ENCODE measurements at regions not wholly inside any gene's neighbourhood (a gene's known extent, or its start where the extent isn't known, plus 50 kb on each side); places are given as distances from the start of the nearest gene placed in this dataset.

GRCh38 chr5:68647743-68648142, 432.2 kb downstream of the PIK3R1 start:
- no peak overlapping the region for H3K4me3 Mint-ChIP-seq
- no peaks in the 10 kb centered on the region for H3K36me3 Mint-ChIP-seq
- no peak overlapping the region for H3K27ac Mint-ChIP-seq
- H3K9me3 Mint-ChIP-seq (ENCODE audit: low read depth), result no peaks in the 10 kb centered on the region
- H3K27me3 Mint-ChIP-seq, result no peaks in the 10 kb centered on the region
- H3K4me1 Mint-ChIP-seq (ENCODE audit: low read depth), result no peaks in the 10 kb centered on the region

DNA sequence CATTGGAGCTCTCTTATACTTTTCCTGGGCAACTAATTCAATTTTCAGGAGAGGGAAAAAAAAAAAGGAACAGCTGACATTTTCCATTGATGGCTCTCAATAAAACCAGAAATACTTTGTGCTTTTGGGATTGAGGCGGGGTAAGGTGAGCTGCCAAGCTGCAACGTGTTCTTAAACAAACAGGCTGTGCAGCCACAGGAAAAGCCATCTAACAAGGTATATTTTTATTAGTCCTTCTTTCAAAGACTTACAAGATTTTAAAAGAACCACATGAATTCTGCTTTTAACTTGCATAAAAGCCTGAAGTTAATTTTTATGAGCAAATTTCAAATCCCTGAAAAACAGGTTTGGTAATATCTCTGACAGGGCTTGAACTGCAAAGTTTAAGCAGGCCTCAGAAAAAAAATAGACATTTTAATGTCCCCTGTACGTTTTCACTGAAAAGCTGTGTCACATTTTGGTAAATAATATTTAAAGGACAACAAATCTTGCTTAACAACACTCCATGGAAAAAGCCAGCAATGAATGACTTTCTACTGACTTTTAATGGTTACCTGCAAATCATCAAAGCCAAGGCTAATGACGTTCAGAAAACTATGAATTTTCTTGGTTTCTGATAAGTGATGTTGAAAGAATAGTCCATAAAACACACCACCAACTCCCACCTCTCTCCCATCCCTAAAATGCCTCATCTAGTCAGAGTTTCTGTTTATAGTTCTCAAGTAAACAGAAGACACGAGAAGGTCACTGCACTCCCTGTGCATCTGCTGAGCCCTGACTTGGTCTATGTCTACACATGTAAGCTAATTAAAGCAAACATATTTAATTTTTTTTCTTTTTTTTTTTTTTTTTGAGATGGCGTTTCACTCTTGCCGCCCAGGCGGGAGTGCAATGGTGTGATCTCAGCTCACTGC, 433.6 kb downstream of the PIK3R1 start:
- H3K36me3 Mint-ChIP-seq, result no peaks in the 10 kb centered on the region
- no peaks in the 10 kb centered on the region for H3K4me1 Mint-ChIP-seq (ENCODE audit: low read depth)
- no peaks in the 10 kb centered on the region for H3K9me3 Mint-ChIP-seq (ENCODE audit: low read depth)
- no peak overlapping the region for H3K27ac Mint-ChIP-seq
- H3K27me3 Mint-ChIP-seq, result no peaks in the 10 kb centered on the region
- no peak overlapping the region for H3K4me3 Mint-ChIP-seq

- Mint-ChIP-seq H3K4me1 (ENCODE audit: low read depth) (no peaks in the 10 kb centered on the region), H3K27me3 (no peaks in the 10 kb centered on the region), H3K27ac (no peak overlapping the region), H3K9me3 (ENCODE audit: low read depth) (no peaks in the 10 kb centered on the region), H3K36me3 (no peaks in the 10 kb centered on the region), H3K4me3 (no peak overlapping the region)
Observed at GRCh38 chr5:68652534-68652965, 437.0 kb downstream of the PIK3R1 start.

DNA sequence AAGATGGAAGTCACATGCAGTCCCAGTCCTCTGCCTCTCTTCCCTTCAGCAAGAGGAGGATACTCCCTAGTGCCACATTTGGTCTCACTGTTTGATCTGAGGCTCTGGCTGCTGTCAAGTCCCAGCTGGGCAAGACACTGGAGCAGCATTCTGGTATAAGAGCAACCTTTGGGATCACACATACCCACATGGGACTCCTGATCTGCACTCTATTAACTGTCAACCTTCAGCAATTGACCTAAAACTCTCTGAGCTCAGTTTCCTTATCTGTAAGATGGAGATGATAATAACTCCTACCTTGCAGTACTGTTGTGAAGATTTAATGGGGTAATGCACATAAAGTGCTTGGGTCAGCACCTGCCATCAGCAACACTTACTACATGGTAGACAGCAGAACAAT, 437.9 kb downstream of the PIK3R1 start:
- Mint-ChIP-seq H3K27me3 (no peaks in the 10 kb centered on the region), H3K4me3 (no peak overlapping the region), H3K36me3 (no peaks in the 10 kb centered on the region), H3K4me1 (ENCODE audit: low read depth) (no peaks in the 10 kb centered on the region), H3K27ac (no peak overlapping the region), H3K9me3 (ENCODE audit: low read depth) (no peaks in the 10 kb centered on the region)

GRCh38 chr5:68657055-68657961, 436.5 kb upstream of the SLC30A5 start:
- H3K27ac Mint-ChIP-seq, result no peak overlapping the region
- H3K36me3 Mint-ChIP-seq, result no peaks in the 10 kb centered on the region
- no peak overlapping the region for H3K4me3 Mint-ChIP-seq
- no peaks in the 10 kb centered on the region for H3K4me1 Mint-ChIP-seq (ENCODE audit: low read depth)
- no peaks in the 10 kb centered on the region for H3K9me3 Mint-ChIP-seq (ENCODE audit: low read depth)
- peaks cover 2% of the 10 kb centered on the region for H3K27me3 Mint-ChIP-seq

DNA sequence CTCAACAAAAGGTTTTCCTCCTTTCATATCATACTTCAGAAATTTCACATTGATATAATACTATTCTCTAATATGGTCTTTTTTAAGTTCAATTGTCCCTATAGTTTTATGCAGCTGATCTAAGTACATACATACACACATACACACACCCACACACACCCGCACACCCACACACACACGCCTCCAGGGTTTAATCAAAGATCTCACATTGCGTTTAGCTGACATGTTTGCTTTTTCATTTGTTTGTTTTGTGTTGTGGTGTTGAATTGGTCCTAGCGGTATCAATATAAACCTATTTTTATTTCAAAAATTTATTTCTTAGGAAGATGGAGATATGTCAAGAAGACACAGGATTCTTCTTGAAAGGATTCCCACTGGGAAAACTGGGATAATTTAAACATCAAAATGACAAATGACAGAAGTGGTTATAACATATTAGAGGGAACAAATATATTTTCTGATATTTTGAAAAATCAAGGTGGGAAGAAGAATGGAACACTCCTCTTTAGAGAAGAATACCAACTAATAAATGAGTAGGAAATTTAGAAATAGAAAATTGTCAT, 434.9 kb upstream of the SLC30A5 start:
- no peaks in the 10 kb centered on the region for H3K36me3 Mint-ChIP-seq
- H3K9me3 Mint-ChIP-seq (ENCODE audit: low read depth), result no peaks in the 10 kb centered on the region
- no peaks in the 10 kb centered on the region for H3K4me1 Mint-ChIP-seq (ENCODE audit: low read depth)
- H3K27ac Mint-ChIP-seq, result no peak overlapping the region
- no peak overlapping the region for H3K4me3 Mint-ChIP-seq
- peaks cover 2% of the 10 kb centered on the region for H3K27me3 Mint-ChIP-seq

- Mint-ChIP-seq H3K36me3 (no peaks in the 10 kb centered on the region), H3K4me1 (ENCODE audit: low read depth) (no peaks in the 10 kb centered on the region), H3K9me3 (ENCODE audit: low read depth) (no peaks in the 10 kb centered on the region), H3K4me3 (no peak overlapping the region), H3K27ac (no peak overlapping the region), H3K27me3 (peaks cover 2% of the 10 kb centered on the region)
Observed at GRCh38 chr5:68659881-68660280, 433.9 kb upstream of the SLC30A5 start.

- peaks cover 2% of the 10 kb centered on the region for H3K27me3 Mint-ChIP-seq
- no peak overlapping the region for H3K27ac Mint-ChIP-seq
- H3K4me3 Mint-ChIP-seq, result no peak overlapping the region
- H3K4me1 Mint-ChIP-seq (ENCODE audit: low read depth), result no peaks in the 10 kb centered on the region
- no peaks in the 10 kb centered on the region for H3K36me3 Mint-ChIP-seq
- no peaks in the 10 kb centered on the region for H3K9me3 Mint-ChIP-seq (ENCODE audit: low read depth)
Observed at GRCh38 chr5:68661237-68661636, 432.6 kb upstream of the SLC30A5 start.

GRCh38 chr5:68662804-68663307, 431.0 kb upstream of the SLC30A5 start:
- H3K36me3 Mint-ChIP-seq, result no peaks in the 10 kb centered on the region
- H3K4me3 Mint-ChIP-seq, result no peak overlapping the region
- H3K27ac Mint-ChIP-seq, result no peak overlapping the region
- H3K27me3 Mint-ChIP-seq, result peaks cover 2% of the 10 kb centered on the region
- no peaks in the 10 kb centered on the region for H3K4me1 Mint-ChIP-seq (ENCODE audit: low read depth)
- H3K9me3 Mint-ChIP-seq (ENCODE audit: low read depth), result no peaks in the 10 kb centered on the region

DNA sequence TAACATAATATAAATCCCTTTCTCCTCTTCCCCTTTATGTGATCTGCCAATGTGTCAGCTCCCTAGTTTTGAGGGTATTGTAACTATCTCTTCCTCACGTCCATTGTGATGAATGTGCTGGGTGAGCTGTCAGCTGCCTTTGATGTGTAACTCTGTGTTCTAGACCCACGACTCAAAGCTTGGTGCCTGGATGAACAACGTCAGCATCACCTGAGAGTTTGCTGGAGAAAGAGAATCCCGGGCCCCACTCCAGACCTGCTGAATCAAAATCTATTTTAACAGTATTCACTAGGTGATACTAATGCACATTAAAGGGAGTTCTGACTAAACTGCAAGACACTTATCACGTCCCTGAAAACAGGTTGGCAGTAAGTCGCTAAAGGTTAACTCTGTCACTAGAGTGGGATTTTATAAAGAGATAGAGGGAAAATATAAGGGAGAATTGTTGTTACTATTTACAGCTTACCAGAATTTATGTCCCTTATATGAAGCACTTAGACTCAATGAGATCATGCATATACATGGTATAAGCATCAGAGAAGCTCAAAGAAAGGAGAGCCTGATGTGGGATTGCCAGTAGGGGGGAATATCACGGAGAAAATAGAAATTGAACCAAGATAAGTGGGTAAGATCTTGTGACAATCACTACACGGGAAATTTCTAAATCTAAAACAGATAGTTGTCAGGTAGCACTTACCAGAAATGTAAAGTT, 423.8 kb upstream of the SLC30A5 start:
- Mint-ChIP-seq H3K4me3 (no peak overlapping the region), H3K36me3 (no peaks in the 10 kb centered on the region), H3K27ac (no peak overlapping the region), H3K27me3 (no peaks in the 10 kb centered on the region), H3K4me1 (ENCODE audit: low read depth) (no peaks in the 10 kb centered on the region), H3K9me3 (ENCODE audit: low read depth) (no peaks in the 10 kb centered on the region)

- no peaks in the 10 kb centered on the region for H3K9me3 Mint-ChIP-seq (ENCODE audit: low read depth)
Observed at GRCh38 chr5:68673106-68673822, 420.6 kb upstream of the SLC30A5 start.

DNA sequence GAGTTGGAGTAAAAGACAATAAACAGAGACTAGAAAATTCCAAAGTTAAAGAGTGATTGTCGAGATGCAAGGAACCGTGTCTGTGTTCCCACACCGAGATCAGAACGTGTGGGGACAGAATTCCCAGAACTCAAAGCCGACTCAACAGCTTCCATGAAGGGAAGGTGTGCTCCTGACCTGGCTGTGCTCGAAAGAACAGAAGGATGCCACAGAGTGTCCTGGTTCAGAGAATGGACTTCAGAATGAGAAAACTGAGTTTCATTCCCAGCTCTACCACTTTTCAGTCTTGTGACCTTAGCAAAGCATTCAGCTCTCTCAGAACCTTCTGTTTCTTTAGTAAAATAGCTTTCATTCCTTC, 420.0 kb upstream of the SLC30A5 start:
- Mint-ChIP-seq H3K9me3 (ENCODE audit: low read depth) (no peaks in the 10 kb centered on the region), H3K27ac (no peak overlapping the region), H3K27me3 (no peaks in the 10 kb centered on the region), H3K36me3 (peaks cover 3% of the 10 kb centered on the region), H3K4me3 (no peak overlapping the region), H3K4me1 (ENCODE audit: low read depth) (no peaks in the 10 kb centered on the region)

More at GRCh38 chr5:68673106-68673822, 420.6 kb upstream of the SLC30A5 start:
- no peaks in the 10 kb centered on the region for H3K27me3 Mint-ChIP-seq
- H3K4me1 Mint-ChIP-seq (ENCODE audit: low read depth), result no peaks in the 10 kb centered on the region
- H3K27ac Mint-ChIP-seq, result no peak overlapping the region
- H3K36me3 Mint-ChIP-seq, result peaks cover 3% of the 10 kb centered on the region
- H3K4me3 Mint-ChIP-seq, result no peak overlapping the region

GRCh38 chr5:68679041-68679440, 414.8 kb upstream of the SLC30A5 start:
- no peak overlapping the region for H3K4me3 Mint-ChIP-seq
- H3K4me1 Mint-ChIP-seq (ENCODE audit: low read depth), result no peaks in the 10 kb centered on the region
- peaks cover 3% of the 10 kb centered on the region for H3K36me3 Mint-ChIP-seq
- H3K9me3 Mint-ChIP-seq (ENCODE audit: low read depth), result no peaks in the 10 kb centered on the region
- H3K27ac Mint-ChIP-seq, result no peak overlapping the region
- peaks cover 4% of the 10 kb centered on the region for H3K27me3 Mint-ChIP-seq

GRCh38 chr5:68680366-68680765, 413.4 kb upstream of the SLC30A5 start:
- Mint-ChIP-seq H3K4me1 (ENCODE audit: low read depth) (no peaks in the 10 kb centered on the region), H3K4me3 (no peak overlapping the region), H3K9me3 (ENCODE audit: low read depth) (no peaks in the 10 kb centered on the region), H3K27me3 (peaks cover 4% of the 10 kb centered on the region), H3K27ac (no peak overlapping the region), H3K36me3 (peaks cover 3% of the 10 kb centered on the region)
